ENCODE measurements at regions not wholly inside any gene's neighbourhood (a gene's known extent, or its start where the extent isn't known, plus 50 kb on each side); places are given as distances from the start of the nearest gene placed in this dataset.

DNA sequence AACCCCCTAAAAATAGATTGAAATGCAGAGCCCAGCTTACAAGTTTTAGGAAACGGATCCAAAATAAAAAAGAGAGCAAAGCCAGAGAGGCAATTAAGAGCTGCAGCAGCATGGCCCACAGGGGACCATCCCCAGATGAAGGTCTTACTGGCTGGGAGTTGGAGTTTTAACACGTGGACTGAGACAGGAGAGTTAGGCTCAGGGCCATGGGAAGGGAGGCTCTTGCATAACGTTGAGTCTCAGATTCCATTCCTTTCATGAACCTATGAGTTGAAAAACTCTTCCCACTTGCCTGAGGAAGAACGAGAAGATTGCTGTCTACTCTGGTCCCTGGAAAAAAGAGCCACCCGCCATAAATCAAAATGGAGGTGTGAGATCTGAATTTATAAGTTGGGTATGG, 101.8 kb upstream of the NDUFV2 start:
- no peaks in the 10 kb centered on the region for H3K79me2 ChIP-seq (ENCODE audit: control insufficient read depth, insufficient read depth, low read length)
- dilution Hi-C loops (cut with MboI; ENCODE audit: extremely low pct_ligation_motif_present, low sequenced_read_pairs), result no loop called here
- DNase-seq (ENCODE audit: low read depth, low spot score) (no peak), FAIRE-seq (no peak)
- H2AFZ ChIP-seq (ENCODE audit: control insufficient read depth, low read length), result no peak overlapping the region
- H4K20me1 ChIP-seq (ENCODE audit: control insufficient read depth, extremely low read depth, insufficient read depth, low read length), result no peaks in the 10 kb centered on the region
- H3K9ac ChIP-seq (ENCODE audit: control insufficient read depth, extremely low read depth, insufficient read depth, low read length), result no peak overlapping the region
- H3K36me3 ChIP-seq (ENCODE audit: control insufficient read depth in 2 of 2, extremely low read depth in 1 of 2, insufficient read depth in 2 of 2, low read length in 2 of 2), result no peaks in the 10 kb centered on the region
- no peaks in the 10 kb centered on the region for H3K9me3 ChIP-seq (ENCODE audit: control insufficient read depth, low read depth, low read length)
- H3K27me3 ChIP-seq (ENCODE audit: control insufficient read depth, extremely low read depth, insufficient read depth, low read length), result no peaks in the 10 kb centered on the region
- no peak for TF ChIP-seq EZH2 (IDR thresholded peaks at IDR 0.05; ENCODE audit: low read length)
- TF ChIP-seq, protein P1, sequence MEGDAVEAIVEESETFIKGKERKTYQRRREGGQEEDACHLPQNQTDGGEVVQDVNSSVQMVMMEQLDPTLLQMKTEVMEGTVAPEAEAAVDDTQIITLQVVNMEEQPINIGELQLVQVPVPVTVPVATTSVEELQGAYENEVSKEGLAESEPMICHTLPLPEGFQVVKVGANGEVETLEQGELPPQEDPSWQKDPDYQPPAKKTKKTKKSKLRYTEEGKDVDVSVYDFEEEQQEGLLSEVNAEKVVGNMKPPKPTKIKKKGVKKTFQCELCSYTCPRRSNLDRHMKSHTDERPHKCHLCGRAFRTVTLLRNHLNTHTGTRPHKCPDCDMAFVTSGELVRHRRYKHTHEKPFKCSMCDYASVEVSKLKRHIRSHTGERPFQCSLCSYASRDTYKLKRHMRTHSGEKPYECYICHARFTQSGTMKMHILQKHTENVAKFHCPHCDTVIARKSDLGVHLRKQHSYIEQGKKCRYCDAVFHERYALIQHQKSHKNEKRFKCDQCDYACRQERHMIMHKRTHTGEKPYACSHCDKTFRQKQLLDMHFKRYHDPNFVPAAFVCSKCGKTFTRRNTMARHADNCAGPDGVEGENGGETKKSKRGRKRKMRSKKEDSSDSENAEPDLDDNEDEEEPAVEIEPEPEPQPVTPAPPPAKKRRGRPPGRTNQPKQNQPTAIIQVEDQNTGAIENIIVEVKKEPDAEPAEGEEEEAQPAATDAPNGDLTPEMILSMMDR (optimal IDR thresholded peaks at IDR 0.05 in 1 of 3, IDR thresholded peaks at IDR 0.05 in 1 of 3, conservative IDR thresholded peaks at IDR 0.05 in 1 of 3; ENCODE audit: extremely low read depth in 1 of 3, insufficient read depth in 2 of 3, low read length in 3 of 3), result no peak
- no peak overlapping the region for H3K27ac ChIP-seq (ENCODE audit: control insufficient read depth, insufficient read depth, low read length)
- no peaks in the 10 kb centered on the region for H3K9me1 ChIP-seq (ENCODE audit: control insufficient read depth, extremely low read depth, insufficient read depth, low read length)
- no peak overlapping the region for H3K4me3 ChIP-seq (ENCODE audit: control insufficient read depth in 2 of 3, extremely low read depth in 1 of 3, insufficient read depth in 2 of 3, low read depth in 1 of 3, low read length in 3 of 3)
- H3K4me1 ChIP-seq (ENCODE audit: control insufficient read depth, extremely low read depth, insufficient read depth, low read length), result peaks cover 4% of the 10 kb centered on the region
- no peak overlapping the region for H3K4me2 ChIP-seq (ENCODE audit: control insufficient read depth, extremely low read depth, insufficient read depth, low read depth, low read length)

DNA sequence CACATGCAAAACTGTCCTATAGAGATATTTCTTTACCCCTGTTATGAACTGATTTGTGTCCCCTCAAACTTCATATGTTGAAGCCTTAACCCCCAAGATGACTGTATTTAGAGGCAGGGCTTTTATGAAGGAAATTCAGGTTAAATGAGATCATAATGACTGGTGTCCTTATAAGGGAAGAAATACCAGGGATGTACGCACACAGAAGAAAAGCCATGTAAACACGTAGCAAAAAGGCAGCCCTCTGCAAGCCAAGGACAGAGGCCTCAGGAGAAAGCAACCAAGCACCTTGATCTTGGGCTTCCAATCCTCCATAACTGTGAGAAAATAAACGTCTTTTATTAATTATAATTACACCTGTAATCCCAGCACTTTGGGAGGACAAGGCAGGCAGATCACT, 101.3 kb upstream of the NDUFV2 start:
- Histone ChIP-seq H3K4me2 (ENCODE audit: control insufficient read depth, extremely low read depth, insufficient read depth, low read depth, low read length) (no peak overlapping the region), H3K4me3 (ENCODE audit: control insufficient read depth in 2 of 3, extremely low read depth in 1 of 3, insufficient read depth in 2 of 3, low read depth in 1 of 3, low read length in 3 of 3) (no peak overlapping the region), H3K4me1 (ENCODE audit: control insufficient read depth, extremely low read depth, insufficient read depth, low read length) (peaks cover 4% of the 10 kb centered on the region), H3K9ac (ENCODE audit: control insufficient read depth, extremely low read depth, insufficient read depth, low read length) (no peak overlapping the region), H3K36me3 (ENCODE audit: control insufficient read depth in 2 of 2, extremely low read depth in 1 of 2, insufficient read depth in 2 of 2, low read length in 2 of 2) (no peaks in the 10 kb centered on the region), H3K79me2 (ENCODE audit: control insufficient read depth, insufficient read depth, low read length) (no peaks in the 10 kb centered on the region), H3K9me1 (ENCODE audit: control insufficient read depth, extremely low read depth, insufficient read depth, low read length) (no peaks in the 10 kb centered on the region), H4K20me1 (ENCODE audit: control insufficient read depth, extremely low read depth, insufficient read depth, low read length) (no peaks in the 10 kb centered on the region), H3K9me3 (ENCODE audit: control insufficient read depth, low read depth, low read length) (no peaks in the 10 kb centered on the region), H3K27me3 (ENCODE audit: control insufficient read depth, extremely low read depth, insufficient read depth, low read length) (no peaks in the 10 kb centered on the region), H2AFZ (ENCODE audit: control insufficient read depth, low read length) (no peak overlapping the region), H3K27ac (ENCODE audit: control insufficient read depth, insufficient read depth, low read length) (no peak overlapping the region)
- TF ChIP-seq, protein P1 (optimal IDR thresholded peaks at IDR 0.05 in 1 of 3, IDR thresholded peaks at IDR 0.05 in 1 of 3, conservative IDR thresholded peaks at IDR 0.05 in 1 of 3; ENCODE audit: extremely low read depth in 1 of 3, insufficient read depth in 2 of 3, low read length in 3 of 3), result no peak
- no peak for TF ChIP-seq EZH2 (IDR thresholded peaks at IDR 0.05; ENCODE audit: low read length)
- FAIRE-seq (no peak), DNase-seq (ENCODE audit: low read depth, low spot score) (no peak)
- dilution Hi-C loops (cut with MboI; ENCODE audit: extremely low pct_ligation_motif_present, low sequenced_read_pairs), result no loop called here
